HT1080 (cell line): ENCODE measurements at regions not wholly inside any gene's neighbourhood (a gene's known extent, or its start where the extent isn't known, plus 50 kb on each side); places are given as distances from the start of the nearest gene placed in this dataset.
A peak's percentile ranks its signal among the peaks of the same experiment; 100 is the strongest.
"Not testable (repeated sequence)": the region's sequence is repeated elsewhere in the genome, so short reads cannot be mapped to it uniquely, and the experiment has no call there.

Source experiments
- DNase-seq: peaks from one replicate; pipeline ENCODE4 v3.0.0-alpha.2; 2015; ENCODE audit warnings: low read depth

DNA sequence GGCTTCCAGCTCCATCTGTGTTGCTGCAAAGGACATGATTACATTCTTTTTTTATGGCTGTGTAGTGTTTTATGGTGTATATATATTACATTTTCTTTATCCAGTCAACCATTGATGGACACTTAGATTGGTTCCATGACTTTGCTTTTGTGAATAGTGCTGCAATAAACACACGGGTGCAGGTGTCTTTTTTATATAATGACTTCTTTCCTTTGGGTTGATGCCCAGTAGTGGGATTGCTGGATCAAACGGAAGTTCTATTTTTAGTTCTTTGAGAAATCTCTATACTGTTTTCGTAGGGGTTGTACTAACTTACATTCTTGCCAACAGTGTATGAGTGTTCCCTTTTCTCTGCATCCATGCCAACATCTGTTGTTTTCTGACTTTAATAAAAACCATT is 189.7 kb downstream of the ACTR3B start:
- peak; percentile 18 for DNase-seq

- DNase-seq = no peak
Observed at GRCh38 chr7:152949790-152950189, 190.2 kb downstream of the ACTR3B start.

- DNase-seq = no peak
Observed at GRCh38 chr7:152956006-152956405, 196.5 kb downstream of the ACTR3B start.

- DNase-seq = no peak
Observed at GRCh38 chr7:152959610-152960009, 200.1 kb downstream of the ACTR3B start.

DNA sequence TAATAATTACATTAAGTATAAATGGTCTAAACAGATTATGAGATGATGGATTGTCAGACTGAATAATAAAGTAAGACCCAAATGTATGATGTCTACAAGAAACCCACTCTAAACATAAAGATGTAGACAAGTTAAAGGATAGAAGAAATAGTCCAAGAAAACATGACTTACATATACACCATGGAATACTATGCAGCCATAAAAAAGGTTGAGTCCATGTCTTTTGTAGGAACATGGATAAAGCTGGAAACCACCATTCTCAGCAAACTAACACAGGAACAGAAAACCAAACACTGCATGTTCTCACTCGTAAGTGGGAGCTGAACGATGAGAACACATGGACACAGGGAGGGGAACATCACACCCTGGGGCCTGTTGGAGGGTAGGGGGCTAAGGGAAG is 202.2 kb downstream of the ACTR3B start:
- not testable (repeated sequence) for DNase-seq

- DNase-seq = no peak
Observed at GRCh38 chr7:152966189-152966588, 206.6 kb downstream of the ACTR3B start.

DNA sequence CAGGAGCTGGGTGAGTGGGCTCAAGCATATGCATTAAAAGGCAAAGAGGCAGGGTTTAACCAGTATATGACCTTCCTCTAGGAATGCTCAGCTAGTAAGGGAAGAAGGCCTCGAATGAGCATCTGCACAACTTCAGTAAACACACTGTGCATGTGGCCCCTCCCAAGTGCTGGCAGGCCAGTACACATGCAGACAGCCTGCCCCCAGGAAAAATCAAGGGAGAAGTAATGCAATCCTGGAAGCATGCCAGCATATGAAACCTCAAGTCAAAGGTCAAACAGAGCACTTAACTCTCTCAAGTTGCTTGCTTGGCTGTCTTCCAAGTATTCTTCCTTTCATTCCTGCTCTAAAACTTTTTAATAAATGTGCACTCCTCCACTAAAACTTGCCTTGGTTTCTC is 208.4 kb downstream of the ACTR3B start:
- DNase-seq = no peak

GRCh38 chr7:152968514-152968913 is 209.0 kb downstream of the ACTR3B start:
- no peak for DNase-seq

- no peak for DNase-seq
Observed at GRCh38 chr7:152969335-152969734, 209.8 kb downstream of the ACTR3B start.

GRCh38 chr7:152969839-152970238 is 210.3 kb downstream of the ACTR3B start:
- no peak for DNase-seq

DNA sequence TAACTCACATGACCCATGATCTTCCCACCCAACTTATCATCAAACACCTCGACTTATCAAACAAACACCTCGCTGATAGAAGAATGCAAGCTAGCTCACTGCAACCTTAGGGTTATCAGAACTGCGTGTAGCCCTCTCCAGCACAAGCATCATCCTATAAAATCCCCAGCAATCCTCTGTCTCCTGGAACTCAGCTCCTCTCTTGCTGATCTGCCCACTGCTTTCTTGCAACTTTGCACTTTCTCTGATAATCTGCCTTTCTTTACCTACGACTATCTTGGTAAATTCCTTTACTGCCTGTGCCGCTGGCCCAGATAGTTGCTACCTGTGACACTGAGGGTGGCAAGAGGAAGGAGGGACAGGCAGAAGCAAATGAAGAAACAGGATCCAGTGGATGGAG is 210.9 kb downstream of the ACTR3B start:
- DNase-seq = no peak

- no peak for DNase-seq
Observed at GRCh38 chr7:152974577-152974976, 215.0 kb downstream of the ACTR3B start.

GRCh38 chr7:152975076-152975475 is 215.5 kb downstream of the ACTR3B start:
- DNase-seq = no peak

GRCh38 chr7:152979376-152979775 is 219.8 kb downstream of the ACTR3B start:
- no peak for DNase-seq

- DNase-seq = no peak
Observed at GRCh38 chr7:152984421-152984820, 224.9 kb downstream of the ACTR3B start.

- DNase-seq = no peak
Observed at GRCh38 chr7:152986376-152986775, 226.8 kb downstream of the ACTR3B start.

DNA sequence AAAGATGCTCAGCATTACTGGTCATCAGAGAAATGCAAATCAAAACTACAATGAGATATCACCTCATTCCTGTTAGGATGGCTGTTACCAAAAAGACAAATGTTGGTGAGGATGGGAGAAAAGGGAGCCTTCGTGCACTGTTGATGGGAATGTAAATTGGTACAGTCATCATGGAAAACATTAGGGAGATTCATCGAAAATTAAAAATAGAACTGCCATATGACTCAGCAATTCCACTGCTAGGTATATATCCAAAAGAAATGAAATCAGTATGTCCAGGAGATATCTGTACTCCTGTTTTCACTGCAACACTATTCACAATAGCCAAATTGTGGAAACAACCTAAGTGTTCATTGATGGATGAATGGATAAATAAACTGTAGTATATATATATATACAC is 228.1 kb downstream of the ACTR3B start:
- peak; percentile 38 for DNase-seq

DNA sequence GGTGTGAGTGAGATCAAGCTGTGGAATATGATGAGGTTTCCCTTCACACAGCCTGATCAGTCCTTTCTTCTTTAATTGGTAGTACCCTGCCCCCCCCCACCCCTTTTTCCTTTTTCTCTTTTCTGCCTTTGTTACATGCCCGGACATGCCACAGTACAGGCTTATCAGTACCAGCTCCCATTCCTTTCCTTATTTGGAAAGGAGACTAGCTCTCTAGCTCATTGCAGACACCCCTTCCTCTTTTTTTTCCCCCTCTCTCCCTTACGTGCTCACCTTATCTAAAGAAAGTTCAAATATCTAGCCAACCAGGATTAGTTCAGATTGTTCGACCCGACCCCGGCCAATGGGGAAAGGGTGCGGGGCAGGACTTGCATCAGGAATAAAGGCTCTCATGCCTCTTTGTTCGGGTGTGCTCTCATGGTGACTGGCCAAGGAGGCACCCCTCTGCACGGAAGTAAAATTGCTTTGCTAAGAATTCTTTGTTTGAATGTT is 230.4 kb downstream of the ACTR3B start:
- peak; percentile 25 for DNase-seq

GRCh38 chr7:152998420-152998819 is 238.9 kb downstream of the ACTR3B start:
- DNase-seq = no peak

- no peak for DNase-seq
Observed at GRCh38 chr7:153002115-153002514, 242.6 kb downstream of the ACTR3B start.

DNA sequence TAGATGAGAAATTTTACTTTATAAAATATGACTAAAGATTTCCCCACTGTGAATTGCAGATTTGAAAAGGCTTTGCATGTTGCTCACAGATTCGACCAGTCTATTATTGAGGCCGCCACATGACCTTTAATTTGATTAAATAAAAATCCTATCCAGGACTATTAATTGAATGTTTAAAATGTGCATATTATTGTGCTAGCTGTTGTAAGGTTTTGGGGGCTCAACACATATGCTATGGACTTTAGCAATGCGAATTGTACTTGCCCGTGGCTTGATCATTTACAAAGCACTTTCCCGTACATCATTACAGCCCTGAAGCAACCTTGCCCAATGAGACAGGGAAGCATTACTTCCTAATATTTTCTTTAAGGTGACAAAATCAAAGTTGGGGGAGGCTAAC is 243.0 kb downstream of the ACTR3B start:
- DNase-seq = no peak

GRCh38 chr7:153004341-153004740 is 244.8 kb downstream of the ACTR3B start:
- DNase-seq = no peak

- DNase-seq = no peak
Observed at GRCh38 chr7:153005750-153006435, 246.3 kb downstream of the ACTR3B start.

DNA sequence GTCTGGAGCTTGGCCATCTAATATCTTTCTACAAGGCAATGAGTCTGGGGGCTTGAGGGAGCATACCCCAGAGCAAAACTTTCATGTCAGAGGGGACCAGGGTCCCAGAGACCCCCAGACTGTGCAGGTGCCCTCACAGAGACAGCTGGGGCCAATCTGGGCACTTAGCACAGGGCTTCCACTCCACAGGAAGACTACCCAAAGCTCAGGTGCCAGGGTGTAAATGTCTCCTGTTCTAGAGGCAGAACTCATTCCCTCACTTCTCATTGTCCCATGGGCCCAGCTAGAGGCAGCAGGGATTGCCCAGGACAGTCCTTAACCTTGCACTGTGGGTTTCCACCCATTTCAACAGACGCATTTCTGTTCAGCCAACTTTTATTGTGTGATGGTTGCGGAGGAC is 246.9 kb downstream of the ACTR3B start:
- DNase-seq = no peak
